ENCODE measurements at regions not wholly inside any gene's neighbourhood (a gene's known extent, or its start where the extent isn't known, plus 50 kb on each side); places are given as distances from the start of the nearest gene placed in this dataset.

- TF ChIP-seq CTCF (IDR thresholded peaks at IDR 0.05) (no peak), POLR2A (IDR thresholded peaks at IDR 0.05) (no peak), EP300 (IDR thresholded peaks at IDR 0.05) (no peak), POLR2AphosphoS5 (IDR thresholded peaks at IDR 0.05) (no peak)
These were observed 553.8 kb upstream of the PTCHD4 start for GRCh38 chr6:48664826-48665225.
